Epithelial cell of esophagus (primary cell): ENCODE measurements at regions not wholly inside any gene's neighbourhood (a gene's known extent, or its start where the extent isn't known, plus 50 kb on each side); places are given as distances from the start of the nearest gene placed in this dataset.

ENCODE experiments used
- DNase-seq: peaks from one replicate; pipeline ENCODE4 v3.0.0; 2010; ENCODE audit warnings: low read depth
- H3K4me3 ChIP-seq: 2 replicates; pipeline ENCODE4 v1.5.1; 2011; ENCODE audit warnings: mild to moderate bottlenecking, low read length, control low read depth
- CTCF ChIP-seq: IDR thresholded peaks from 2 replicates; pipeline ENCODE4 v1.5.1; 2011; ENCODE audit warnings: low read depth, mild to moderate bottlenecking, low read length, control low read depth, inconsistent platforms; ENCODE audit not compliant: insufficient read depth; ENCODE audit errors: missing control alignments

- H3K4me3 ChIP-seq: no peak overlapping the region
- TF ChIP-seq CTCF: no peak
- DNase-seq: no peak
Observed at GRCh38 chr11:69887841-69888427, 68.7 kb upstream of the FGF3 start.

GRCh38 chr11:69888483-69889181, 69.4 kb upstream of the FGF3 start:
- H3K4me3 ChIP-seq: no peak overlapping the region
- peak; percentile 70 for DNase-seq
- peak; percentile 94 for TF ChIP-seq CTCF

GRCh38 chr11:69889400-69890318, 70.4 kb upstream of the FGF3 start:
- H3K4me3 ChIP-seq: no peak overlapping the region
- TF ChIP-seq CTCF: no peak
- no peak for DNase-seq

GRCh38 chr11:69890476-69890875, 71.3 kb upstream of the FGF3 start:
- no peak overlapping the region for H3K4me3 ChIP-seq
- no peak for DNase-seq
- no peak for TF ChIP-seq CTCF

- no peak overlapping the region for H3K4me3 ChIP-seq
- TF ChIP-seq CTCF: no peak
- no peak for DNase-seq
Observed at GRCh38 chr11:69891421-69892236, 72.4 kb upstream of the FGF3 start.

GRCh38 chr11:69892237-69892985, 73.2 kb upstream of the FGF3 start:
- no peak for DNase-seq
- TF ChIP-seq CTCF: no peak
- no peak overlapping the region for H3K4me3 ChIP-seq
